ENCODE measurements at regions not wholly inside any gene's neighbourhood (a gene's known extent, or its start where the extent isn't known, plus 50 kb on each side); places are given as distances from the start of the nearest gene placed in this dataset.

- TF ChIP-seq ZNF331 (CRISPR knock-in tag; IDR thresholded peaks at IDR 0.05; ENCODE audit: low read depth) (no peak), EZH2 (IDR thresholded peaks at IDR 0.05; ENCODE audit: low read depth, unreplicated experiment) (no peak), STAT1 (IDR thresholded peaks at IDR 0.05; ENCODE audit: unreplicated experiment) (no peak)
Measured at GRCh38 chr1:43059640-43060574, 101.2 kb upstream of the SLC2A1 start (continued).

- H3K27me3 ChIP-seq (ENCODE audit: insufficient read depth): no peaks in the 10 kb centered on the region
- no peaks in the 10 kb centered on the region for H3F3A ChIP-seq (replicated peaks; ENCODE audit: low read depth)
- ATAC-seq: peak; percentile 61
- Mint-ChIP-seq H3K27ac (no peak overlapping the region), H3K27me3 (ENCODE audit: insufficient read depth, low read depth, poor library complexity) (peaks cover 8% of the 10 kb centered on the region), H3K4me3 (no peak overlapping the region), H3K4me1 (peaks cover 31% of the 10 kb centered on the region), H3K36me3 (ENCODE audit: low read depth) (no peaks in the 10 kb centered on the region; the same call in 2 of the 3 replicates), H3K9me3 (no peaks in the 10 kb centered on the region; the same call in 2 of the 3 replicates)
- H3K27ac ChIP-seq (ENCODE audit: low read depth): no peak overlapping the region
- no peak overlapping the region for H3K4me2 ChIP-seq
- H3K36me3 ChIP-seq (ENCODE audit: insufficient read depth): no peaks in the 10 kb centered on the region
- peaks cover 3% of the 10 kb centered on the region; the same call in 1 of the 2 replicates for H3K9me2 ChIP-seq (ENCODE audit: insufficient read depth)
- no peaks in the 10 kb centered on the region for H4K20me1 ChIP-seq (replicated peaks; ENCODE audit: insufficient read depth)
- H3K4me1 ChIP-seq (ENCODE audit: insufficient read depth): peaks cover 20% of the 10 kb centered on the region
- peak overlapping the region; percentile 88 for H2AFZ ChIP-seq
- no peak overlapping the region for H3K4me3 ChIP-seq
- no peaks in the 10 kb centered on the region for H3K79me2 ChIP-seq (replicated peaks; ENCODE audit: insufficient read depth)
- DNase-seq (ENCODE audit: low spot score): peak; percentile 26
- no peak for TF ChIP-seq CTCF (conservative IDR thresholded peaks at IDR 0.05; ENCODE audit: low read depth in 2 of 2)
- no peak for TF ChIP-seq EZH2phosphoT487 (IDR thresholded peaks at IDR 0.05; ENCODE audit: unreplicated experiment)
- no peak for TF ChIP-seq JUNB (IDR thresholded peaks at IDR 0.05; ENCODE audit: unreplicated experiment)
- TF ChIP-seq REST (IDR thresholded peaks at IDR 0.05; ENCODE audit: unreplicated experiment): no peak
- TF ChIP-seq ZNF331 (CRISPR knock-in tag; IDR thresholded peaks at IDR 0.05; ENCODE audit: low read depth): no peak
- TF ChIP-seq EZH2 (IDR thresholded peaks at IDR 0.05; ENCODE audit: low read depth, unreplicated experiment): no peak
- no peak for TF ChIP-seq ZNF114 (CRISPR knock-in tag; IDR thresholded peaks at IDR 0.05)
- no peak for TF ChIP-seq NANOG (IDR thresholded peaks at IDR 0.05; ENCODE audit: borderline replicate concordance)
- TF ChIP-seq STAT1 (IDR thresholded peaks at IDR 0.05; ENCODE audit: unreplicated experiment): no peak
- TF ChIP-seq POLR2AphosphoS5 (IDR thresholded peaks at IDR 0.05; ENCODE audit: low read depth): no peak
Measured at GRCh38 chr1:43058545-43059360, 100.1 kb upstream of the SLC2A1 start.
